ENCODE measurements at regions not wholly inside any gene's neighbourhood (a gene's known extent, or its start where the extent isn't known, plus 50 kb on each side); places are given as distances from the start of the nearest gene placed in this dataset.

DNA sequence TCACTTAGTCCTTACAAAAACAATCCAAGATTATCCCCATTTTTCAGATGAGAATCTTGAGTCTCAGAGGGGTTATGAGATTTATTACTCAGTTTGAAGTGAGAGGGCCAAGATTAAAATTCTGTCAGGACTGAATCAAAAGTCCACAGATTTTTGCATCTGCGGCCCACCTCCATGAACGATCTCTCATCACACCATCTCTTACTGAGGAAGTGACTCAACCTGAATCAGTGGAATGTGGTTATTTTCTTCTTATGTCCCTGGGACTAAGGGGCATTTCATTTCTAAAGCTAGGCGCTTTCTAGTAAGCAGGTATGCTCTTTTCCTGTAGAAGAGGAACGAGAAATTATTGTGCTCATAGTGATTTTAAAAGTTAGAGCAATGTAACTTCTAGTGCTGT is 360.3 kb upstream of the SPHKAP start:
- Histone ChIP-seq H3K4me3 (no peak overlapping the region), H3K27ac (replicated peaks in 1 of 4) (no peak overlapping the region), H3K27me3 (no peaks in the 10 kb centered on the region), H3K36me3 (no peaks in the 10 kb centered on the region), H3K4me1 (no peaks in the 10 kb centered on the region), H3K9me3 (peaks cover 0 to 8% (median 0%) of the 10 kb centered on the region in 4 donors)
- no peak for DNase-seq (ENCODE audit: extremely low spot score)
- no peak for TF ChIP-seq EP300 (IDR thresholded peaks at IDR 0.05)
- no peak for TF ChIP-seq CTCF (IDR thresholded peaks at IDR 0.05)
- TF ChIP-seq POLR2A (IDR thresholded peaks at IDR 0.05; ENCODE audit: low read depth), result no peak
- no peak for TF ChIP-seq POLR2AphosphoS5 (IDR thresholded peaks at IDR 0.05)
- WGBS, result 75% methylated on average over 4 of the region's 4 CpGs
- intact Hi-C loops (cut with DNase I), result no loop called here

GRCh38 chr2:228540976-228541375 is 359.5 kb upstream of the SPHKAP start:
- TF ChIP-seq EP300 (IDR thresholded peaks at IDR 0.05), result no peak
- 92% methylated on average over 3 of the region's 3 CpGs for WGBS
- no peak overlapping the region for H3K4me3 ChIP-seq
- H3K9me3 ChIP-seq, result no peaks in the 10 kb centered on the region
- H3K27me3 ChIP-seq, result no peaks in the 10 kb centered on the region
- no peak overlapping the region for H3K27ac ChIP-seq (replicated peaks in 1 of 4)
- no peaks in the 10 kb centered on the region for H3K36me3 ChIP-seq
- no peaks in the 10 kb centered on the region for H3K4me1 ChIP-seq
- intact Hi-C loops (cut with DNase I), result no loop called here
- no peak for DNase-seq (ENCODE audit: extremely low spot score)

DNA sequence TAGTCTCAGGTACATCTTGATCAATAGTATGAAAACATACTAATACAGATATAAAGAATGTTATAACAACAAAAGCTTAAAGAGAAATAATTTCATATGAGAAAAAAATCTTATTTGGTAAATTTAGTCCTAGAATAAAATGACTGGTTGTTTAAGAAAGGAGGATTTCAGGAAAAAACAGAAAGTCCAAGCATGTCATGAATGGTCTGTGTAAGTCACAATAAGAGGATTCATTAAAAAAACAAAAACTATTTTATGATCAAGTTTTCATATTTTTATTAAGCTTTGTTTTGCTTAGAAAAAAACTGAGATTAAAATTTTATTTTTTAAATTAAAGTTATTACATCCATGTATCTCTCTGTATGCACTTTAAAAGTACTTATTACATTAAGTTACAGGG is 353.9 kb upstream of the SPHKAP start:
- intact Hi-C loops (cut with DNase I), result no loop called here
- DNase-seq (ENCODE audit: extremely low spot score), result no peak
- Histone ChIP-seq H3K4me1 (no peaks in the 10 kb centered on the region), H3K36me3 (no peaks in the 10 kb centered on the region), H3K27me3 (no peaks in the 10 kb centered on the region), H3K9me3 (no peaks in the 10 kb centered on the region), H3K4me3 (no peak overlapping the region), H3K27ac (replicated peaks in 1 of 4) (no peak overlapping the region)
- no peak for TF ChIP-seq POLR2A (IDR thresholded peaks at IDR 0.05; ENCODE audit: low read depth)
- TF ChIP-seq POLR2AphosphoS5 (IDR thresholded peaks at IDR 0.05), result no peak
- TF ChIP-seq EP300 (IDR thresholded peaks at IDR 0.05), result no peak
- TF ChIP-seq CTCF (IDR thresholded peaks at IDR 0.05), result no peak

DNA sequence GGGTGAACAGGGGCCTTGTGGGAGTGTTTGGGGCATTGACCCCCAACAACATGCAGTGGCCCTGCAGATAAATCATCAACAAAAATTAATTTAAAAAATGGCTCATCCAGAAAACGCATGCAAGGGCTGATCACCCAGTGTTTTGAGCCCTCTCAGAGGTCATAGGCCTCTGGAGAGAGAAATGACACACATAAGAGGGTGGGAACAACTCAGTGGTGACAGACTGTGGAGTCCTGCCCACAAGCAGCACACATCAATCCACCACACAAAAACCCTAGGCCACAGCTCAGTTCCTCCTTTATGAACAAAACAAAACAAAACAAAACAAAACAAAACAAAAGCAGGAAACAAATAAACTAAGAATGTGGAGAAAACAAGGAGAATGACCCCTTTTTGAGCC is 351.7 kb upstream of the SPHKAP start:
- no peak overlapping the region for H3K4me3 ChIP-seq
- no peaks in the 10 kb centered on the region for H3K36me3 ChIP-seq
- DNase-seq (ENCODE audit: extremely low spot score), result no peak
- H3K4me1 ChIP-seq, result no peaks in the 10 kb centered on the region
- H3K27ac ChIP-seq (replicated peaks in 1 of 4), result no peak overlapping the region
- H3K9me3 ChIP-seq, result no peaks in the 10 kb centered on the region
- WGBS, result 56% methylated on average over 1 of the region's 1 CpG
- intact Hi-C loops (cut with DNase I), result no loop called here
- H3K27me3 ChIP-seq, result no peaks in the 10 kb centered on the region
- TF ChIP-seq POLR2A (IDR thresholded peaks at IDR 0.05; ENCODE audit: low read depth), result no peak

GRCh38 chr2:228532233-228532632 is 350.7 kb upstream of the SPHKAP start:
- H3K27me3 ChIP-seq, result no peaks in the 10 kb centered on the region
- no peak for DNase-seq (ENCODE audit: extremely low spot score)
- TF ChIP-seq POLR2A (IDR thresholded peaks at IDR 0.05; ENCODE audit: low read depth) (no peak), CTCF (IDR thresholded peaks at IDR 0.05) (no peak), POLR2AphosphoS5 (IDR thresholded peaks at IDR 0.05) (no peak), EP300 (IDR thresholded peaks at IDR 0.05) (no peak)
- no peaks in the 10 kb centered on the region for H3K4me1 ChIP-seq
- no peak overlapping the region for H3K27ac ChIP-seq (replicated peaks in 1 of 4)
- H3K36me3 ChIP-seq, result no peaks in the 10 kb centered on the region
- 83% methylated on average over 1 of the region's 1 CpG for WGBS
- intact Hi-C loops (cut with DNase I), result no loop called here
- no peaks in the 10 kb centered on the region for H3K9me3 ChIP-seq
- H3K4me3 ChIP-seq, result no peak overlapping the region

DNA sequence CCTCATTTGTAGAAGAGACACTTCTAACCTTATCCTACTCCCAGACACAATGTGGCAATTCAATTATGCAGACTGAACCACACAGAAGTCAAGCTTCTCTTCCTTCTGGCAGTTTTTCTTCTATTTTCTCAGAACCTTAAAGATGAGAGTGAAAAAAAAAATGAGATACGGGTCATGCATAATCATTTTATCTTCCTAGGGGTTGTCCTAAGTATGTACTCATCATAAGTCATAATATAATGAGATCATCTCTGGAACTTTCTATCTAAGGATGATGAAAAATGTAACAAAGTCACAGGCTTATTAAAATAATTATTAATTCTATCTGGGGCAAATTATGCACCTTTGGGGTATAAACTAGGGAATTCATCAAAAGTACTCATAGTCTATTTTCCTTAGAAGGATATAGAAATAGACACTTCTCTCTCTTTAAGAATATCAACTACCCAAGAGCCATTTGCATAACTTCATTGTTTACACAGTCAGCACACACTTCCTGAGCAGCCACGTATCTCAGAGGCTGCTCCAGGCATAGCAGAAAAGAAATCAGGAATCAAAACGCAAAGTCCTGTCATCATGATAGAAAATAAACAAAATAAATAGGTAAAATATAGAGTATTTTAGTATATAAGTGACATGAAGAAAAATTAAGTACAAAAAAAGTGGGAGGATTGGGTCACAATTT is 345.9 kb upstream of the SPHKAP start:
- intact Hi-C loops (cut with DNase I), result no loop called here
- Histone ChIP-seq H3K4me1 (no peaks in the 10 kb centered on the region), H3K36me3 (no peaks in the 10 kb centered on the region), H3K9me3 (peaks cover 0 to 9% (median 0%) of the 10 kb centered on the region in 4 donors), H3K27ac (replicated peaks in 1 of 4) (no peak overlapping the region), H3K4me3 (no peak overlapping the region), H3K27me3 (no peaks in the 10 kb centered on the region)
- no peak for DNase-seq (ENCODE audit: extremely low spot score)
- 50% methylated on average over 3 of the region's 3 CpGs for WGBS
- TF ChIP-seq CTCF (IDR thresholded peaks at IDR 0.05) (no peak), POLR2AphosphoS5 (IDR thresholded peaks at IDR 0.05) (no peak), EP300 (IDR thresholded peaks at IDR 0.05) (no peak), POLR2A (IDR thresholded peaks at IDR 0.05; ENCODE audit: low read depth) (no peak)
